ENCODE measurements at regions not wholly inside any gene's neighbourhood (a gene's known extent, or its start where the extent isn't known, plus 50 kb on each side); places are given as distances from the start of the nearest gene placed in this dataset.
A peak's percentile ranks its signal among the peaks of the same experiment; 100 is the strongest.

DNA sequence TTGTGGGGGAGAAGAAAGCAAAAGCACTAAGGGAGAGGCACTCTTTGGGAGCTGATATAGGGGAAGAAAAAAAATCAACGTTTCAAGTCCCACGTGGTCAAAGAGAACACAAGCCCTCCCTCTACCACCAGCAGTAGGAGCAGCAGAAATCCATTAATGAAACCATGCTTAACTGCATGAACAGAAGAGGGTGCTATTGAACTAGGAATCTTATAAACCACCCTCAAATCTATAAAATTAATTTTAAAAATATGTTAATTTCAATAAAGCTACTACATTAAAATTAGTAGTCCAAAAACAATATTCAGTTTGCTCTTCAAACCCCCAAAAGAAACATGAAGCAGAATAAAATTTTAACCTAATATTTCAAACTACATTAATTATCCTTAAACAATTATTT is 147.8 kb downstream of the TMEM18 start:
- Mint-ChIP-seq H3K4me1 (no peaks in the 10 kb centered on the region), H3K27me3 (peaks cover 4% of the 10 kb centered on the region), H3K9me3 (peaks cover 4% of the 10 kb centered on the region), H3K4me3 (no peak overlapping the region), H3K36me3 (peaks cover 3% of the 10 kb centered on the region), H3K27ac (no peak overlapping the region)
- DNase-seq (ENCODE audit: low spot score in 2 of 2) (peak in 1 of 2 donors; percentile 9), ATAC-seq (ENCODE audit: low read depth) (peak; percentile 78)

DNA sequence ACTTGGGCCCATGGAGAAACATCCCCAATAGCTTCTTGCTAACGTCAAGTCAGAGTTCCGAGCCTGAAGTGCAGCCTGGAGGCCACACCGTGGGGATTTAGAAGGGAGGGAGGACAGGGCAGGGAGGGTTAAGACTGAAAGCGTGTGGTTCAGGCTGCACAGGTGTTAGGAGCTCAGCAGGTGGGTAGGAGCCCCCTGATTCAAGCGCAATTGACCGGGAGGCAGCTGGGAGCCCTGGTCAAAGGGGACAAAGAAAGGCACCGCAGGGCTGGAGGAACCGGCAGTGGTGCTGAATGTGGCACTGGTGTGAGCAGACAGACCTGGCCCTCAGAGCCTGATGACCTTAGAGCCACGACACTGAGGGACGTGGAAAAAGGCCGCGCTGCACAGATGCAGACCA is 149.6 kb downstream of the TMEM18 start:
- H3K4me1 Mint-ChIP-seq, result no peaks in the 10 kb centered on the region
- peaks cover 4% of the 10 kb centered on the region for H3K9me3 Mint-ChIP-seq
- H3K27ac Mint-ChIP-seq, result no peak overlapping the region
- H3K36me3 Mint-ChIP-seq, result peaks cover 3% of the 10 kb centered on the region
- DNase-seq (ENCODE audit: low spot score in 2 of 2) (no peak), ATAC-seq (ENCODE audit: low read depth) (no peak)
- peaks cover 6% of the 10 kb centered on the region for H3K27me3 Mint-ChIP-seq
- H3K4me3 Mint-ChIP-seq, result no peak overlapping the region

DNA sequence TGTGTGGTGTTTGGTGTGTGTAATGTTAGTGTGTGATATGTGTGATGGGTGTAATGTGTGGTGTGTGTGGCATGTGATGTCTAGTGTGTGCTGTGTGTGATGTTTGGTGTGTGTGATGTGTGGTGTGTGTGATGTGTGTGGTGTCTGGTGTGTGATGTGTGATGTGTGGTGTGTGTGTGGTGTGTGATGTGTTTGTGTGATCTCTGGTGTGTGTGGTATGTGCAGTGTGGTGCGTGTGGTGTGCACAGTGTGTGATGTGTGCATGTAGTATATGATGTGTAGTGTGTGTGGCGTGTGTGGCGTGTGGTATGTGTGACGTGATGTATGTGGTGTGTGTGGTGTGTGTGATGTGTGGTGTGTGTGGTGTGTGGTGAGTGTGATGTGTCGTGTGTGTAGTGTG is 150.3 kb downstream of the TMEM18 start:
- Mint-ChIP-seq H3K27me3 (peaks cover 9% of the 10 kb centered on the region), H3K36me3 (peaks cover 2% of the 10 kb centered on the region), H3K27ac (no peak overlapping the region), H3K9me3 (peaks cover 3% of the 10 kb centered on the region), H3K4me3 (no peak overlapping the region), H3K4me1 (no peaks in the 10 kb centered on the region)
- ATAC-seq (ENCODE audit: low read depth) (no peak), DNase-seq (ENCODE audit: low spot score in 2 of 2) (no peak)

DNA sequence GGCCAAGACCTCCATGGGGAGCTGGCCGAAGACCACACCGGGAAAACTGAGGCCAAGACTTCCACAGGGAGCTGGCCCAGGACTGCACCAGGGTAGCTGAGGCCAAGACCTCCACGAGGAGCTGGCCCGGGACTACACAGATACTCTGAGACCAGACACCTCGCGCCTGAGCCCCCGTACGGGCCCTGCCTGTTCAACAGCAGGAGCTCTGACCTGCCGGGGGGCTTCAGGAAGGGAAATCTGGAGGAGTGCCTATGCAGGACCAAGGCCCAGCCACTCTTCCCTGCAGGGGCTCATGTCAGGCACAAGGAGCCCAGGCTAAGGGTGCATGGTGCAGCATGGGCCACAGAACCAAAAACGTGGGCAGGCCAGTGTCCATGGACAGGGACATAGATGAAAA is 151.6 kb downstream of the TMEM18 start:
- H3K9me3 Mint-ChIP-seq, result peaks cover 2% of the 10 kb centered on the region
- peaks cover 9% of the 10 kb centered on the region for H3K27me3 Mint-ChIP-seq
- H3K4me3 Mint-ChIP-seq, result no peak overlapping the region
- no peak overlapping the region for H3K27ac Mint-ChIP-seq
- ATAC-seq (ENCODE audit: low read depth) (no peak), DNase-seq (ENCODE audit: low spot score in 2 of 2) (no peak)
- no peaks in the 10 kb centered on the region for H3K4me1 Mint-ChIP-seq
- peaks cover 2% of the 10 kb centered on the region for H3K36me3 Mint-ChIP-seq

DNA sequence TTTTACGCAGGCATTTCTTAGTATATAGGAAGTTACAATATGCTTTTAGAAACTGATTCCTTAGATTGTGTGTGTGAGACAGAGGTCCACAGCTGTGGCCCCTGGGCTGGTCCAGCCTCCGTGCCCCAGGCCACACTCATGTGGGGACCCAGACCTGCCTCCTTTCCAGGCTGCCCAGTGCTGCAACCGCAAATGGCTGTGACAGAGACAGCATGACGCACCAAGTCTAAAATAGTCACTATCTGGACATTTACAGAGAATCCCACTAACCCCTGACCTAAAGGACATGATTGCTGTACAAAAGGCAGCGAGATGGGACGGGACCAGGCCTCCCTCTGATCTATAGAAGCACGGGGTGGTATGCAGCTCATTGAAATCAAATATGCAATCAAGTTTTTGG is 152.2 kb downstream of the TMEM18 start:
- H3K4me3 Mint-ChIP-seq, result no peak overlapping the region
- peaks cover 4% of the 10 kb centered on the region for H3K9me3 Mint-ChIP-seq
- H3K36me3 Mint-ChIP-seq, result peaks cover 2% of the 10 kb centered on the region
- peaks cover 12% of the 10 kb centered on the region for H3K27me3 Mint-ChIP-seq
- DNase-seq (ENCODE audit: low spot score in 2 of 2) (no peak), ATAC-seq (ENCODE audit: low read depth) (no peak)
- H3K4me1 Mint-ChIP-seq, result no peaks in the 10 kb centered on the region
- H3K27ac Mint-ChIP-seq, result no peak overlapping the region

DNA sequence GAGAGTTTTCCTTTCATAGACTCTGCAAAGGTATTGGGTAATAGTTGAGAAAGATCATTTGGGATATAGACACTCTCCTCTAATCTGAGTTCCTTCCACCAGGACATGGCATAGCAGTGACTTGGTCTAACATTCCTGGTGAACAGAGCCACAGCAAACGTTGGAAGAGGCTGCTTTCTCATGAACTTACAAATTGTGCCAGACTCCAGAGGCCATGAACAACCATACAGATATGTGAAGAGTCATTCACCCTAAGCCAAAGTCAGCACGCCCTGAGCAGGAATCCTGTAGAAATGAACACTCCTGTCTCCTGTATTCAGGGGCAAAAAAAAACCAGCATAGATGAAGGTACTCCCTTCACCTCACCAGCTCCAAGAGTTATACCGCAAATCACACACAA is 152.8 kb downstream of the TMEM18 start:
- no peaks in the 10 kb centered on the region for H3K4me1 Mint-ChIP-seq
- H3K9me3 Mint-ChIP-seq, result peaks cover 2% of the 10 kb centered on the region
- peaks cover 9% of the 10 kb centered on the region for H3K27me3 Mint-ChIP-seq
- no peaks in the 10 kb centered on the region for H3K36me3 Mint-ChIP-seq
- DNase-seq (ENCODE audit: low spot score in 2 of 2), result no peak
- no peak for ATAC-seq (ENCODE audit: low read depth)
- H3K27ac Mint-ChIP-seq, result no peak overlapping the region
- no peak overlapping the region for H3K4me3 Mint-ChIP-seq

DNA sequence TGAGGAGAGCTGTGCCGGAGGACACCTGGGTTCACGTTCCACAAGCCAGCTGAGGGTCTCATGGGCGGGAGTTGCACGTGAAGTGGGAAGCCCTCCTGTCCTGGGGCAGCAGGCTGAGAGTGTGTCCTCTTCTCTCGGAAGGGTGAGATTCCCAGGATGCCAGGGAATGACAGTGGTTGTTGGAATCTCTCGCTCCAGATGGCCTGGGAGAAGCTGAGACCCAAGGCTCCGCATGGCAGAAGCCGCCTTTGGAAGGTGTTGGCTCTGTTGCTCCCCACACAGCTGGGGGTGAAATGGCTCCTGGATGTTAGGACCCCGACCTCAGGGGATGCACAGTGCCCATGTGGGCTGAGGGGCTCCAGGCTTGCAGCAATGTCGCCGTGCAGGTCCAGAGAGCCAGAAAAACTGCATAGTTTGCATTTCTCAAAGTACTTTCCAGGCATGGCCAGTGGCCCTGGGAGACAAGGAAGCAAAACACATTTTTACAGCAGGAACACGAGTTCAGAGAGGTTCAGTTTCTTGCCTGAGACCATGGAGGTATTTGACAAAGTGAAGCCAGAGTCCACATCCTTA is 153.4 kb downstream of the TMEM18 start:
- no peak for DNase-seq (ENCODE audit: low spot score in 2 of 2)
- no peak overlapping the region for H3K27ac Mint-ChIP-seq
- peaks cover 2% of the 10 kb centered on the region for H3K9me3 Mint-ChIP-seq
- no peaks in the 10 kb centered on the region for H3K36me3 Mint-ChIP-seq
- H3K4me3 Mint-ChIP-seq, result no peak overlapping the region
- H3K27me3 Mint-ChIP-seq, result peaks cover 11% of the 10 kb centered on the region
- ATAC-seq (ENCODE audit: low read depth), result no peak
- peaks cover 2% of the 10 kb centered on the region for H3K4me1 Mint-ChIP-seq

DNA sequence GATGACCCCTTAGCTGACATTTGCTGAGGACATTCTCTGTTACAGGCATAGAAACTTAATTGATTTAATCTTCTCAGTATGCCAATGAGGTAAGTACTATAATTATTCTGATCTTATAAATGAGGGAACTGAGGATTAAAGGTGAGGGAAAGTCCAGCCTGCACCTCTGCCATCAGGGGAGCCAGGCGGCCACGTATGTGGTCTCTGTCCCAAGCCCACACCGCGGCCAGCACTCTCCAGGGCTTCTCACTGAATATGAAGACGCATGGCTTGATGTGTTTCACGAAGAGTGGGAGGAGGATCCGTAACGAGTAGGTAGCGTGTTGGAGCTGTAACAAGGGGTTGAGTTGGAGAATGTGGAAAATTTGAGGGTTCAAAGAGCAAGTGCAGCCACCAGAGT is 154.4 kb downstream of the TMEM18 start:
- peaks cover 4% of the 10 kb centered on the region for H3K4me1 Mint-ChIP-seq
- H3K27ac Mint-ChIP-seq, result no peak overlapping the region
- no peak overlapping the region for H3K4me3 Mint-ChIP-seq
- no peaks in the 10 kb centered on the region for H3K36me3 Mint-ChIP-seq
- no peak for ATAC-seq (ENCODE audit: low read depth)
- H3K27me3 Mint-ChIP-seq, result peaks cover 13% of the 10 kb centered on the region
- no peak for DNase-seq (ENCODE audit: low spot score in 2 of 2)
- peaks cover 2% of the 10 kb centered on the region for H3K9me3 Mint-ChIP-seq

DNA sequence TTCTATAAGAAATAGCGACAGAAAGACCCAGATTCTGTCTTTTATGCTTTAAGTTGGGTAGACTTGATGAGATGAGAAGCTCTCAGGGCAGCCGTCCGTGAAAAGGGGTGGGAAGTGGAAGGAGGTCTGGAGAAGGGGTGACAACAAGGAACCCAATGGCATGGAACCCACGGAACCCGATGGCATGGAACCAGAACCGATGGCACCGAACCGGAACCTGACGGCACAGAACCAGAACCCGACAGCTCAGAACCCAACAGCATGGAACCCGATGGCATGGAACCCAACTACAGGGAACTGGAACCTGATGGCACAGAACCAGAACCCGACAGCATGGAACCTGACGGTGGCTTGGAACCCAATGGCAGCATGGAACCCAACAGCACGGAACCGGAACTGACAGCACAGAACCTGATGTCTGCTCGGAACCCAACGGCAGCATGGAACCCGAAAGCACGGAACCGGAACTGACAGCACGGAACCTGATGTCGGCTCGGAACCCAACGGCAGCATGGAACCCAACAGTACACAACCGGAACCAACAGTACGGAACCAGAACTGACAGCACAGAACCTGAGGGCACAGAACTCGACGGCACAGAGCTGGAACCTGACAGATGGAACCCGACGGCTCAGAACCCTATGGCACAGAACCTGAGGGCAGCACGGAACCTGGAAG is 155.2 kb downstream of the TMEM18 start:
- H3K4me3 Mint-ChIP-seq, result no peak overlapping the region
- H3K9me3 Mint-ChIP-seq, result peaks cover 2% of the 10 kb centered on the region
- peaks cover 13% of the 10 kb centered on the region for H3K27me3 Mint-ChIP-seq

DNA sequence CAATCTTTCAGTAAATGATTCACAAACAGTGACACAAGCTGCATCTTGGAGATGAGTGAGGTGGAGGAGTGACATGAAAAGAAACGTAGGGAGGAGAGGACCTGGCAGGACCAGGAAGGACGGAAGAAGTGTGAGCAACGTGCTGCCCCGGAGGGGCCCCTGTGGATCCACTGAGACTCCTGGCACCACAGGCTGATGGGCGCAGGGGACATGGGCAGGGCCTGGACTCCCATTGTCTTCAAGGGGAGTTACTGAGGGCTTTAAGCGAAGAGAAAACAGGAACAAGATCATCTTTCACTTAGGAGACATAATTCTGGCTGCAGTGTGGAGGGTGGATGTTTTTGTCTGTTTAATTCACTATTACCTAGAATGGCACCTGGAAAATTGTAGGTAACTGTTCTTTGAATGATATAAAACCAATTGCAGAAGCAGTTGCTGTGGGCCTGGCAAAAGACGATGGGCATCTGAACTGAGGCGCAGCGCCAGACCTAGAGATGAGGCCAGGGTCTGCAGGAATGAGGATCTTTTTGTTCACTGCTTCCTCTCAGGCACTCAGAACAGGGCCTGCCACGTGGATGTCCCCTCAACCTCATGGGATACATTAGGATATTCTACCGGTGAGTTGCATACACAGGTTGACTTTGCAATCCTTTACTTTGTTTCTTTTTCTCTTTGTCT is 156.4 kb downstream of the TMEM18 start:
- Mint-ChIP-seq H3K36me3 (no peaks in the 10 kb centered on the region), H3K27ac (no peak overlapping the region), H3K27me3 (peaks cover 13% of the 10 kb centered on the region), H3K9me3 (peaks cover 2% of the 10 kb centered on the region), H3K4me1 (peaks cover 4% of the 10 kb centered on the region), H3K4me3 (no peak overlapping the region)
- no peak for DNase-seq (ENCODE audit: low spot score in 2 of 2)
- no peak for ATAC-seq (ENCODE audit: low read depth)

More for the DNA sequence above, 155.2 kb downstream of the TMEM18 start:
- Mint-ChIP-seq H3K36me3 (no peaks in the 10 kb centered on the region), H3K4me1 (peaks cover 4% of the 10 kb centered on the region), H3K27ac (no peak overlapping the region)
- no peak for ATAC-seq (ENCODE audit: low read depth)
- no peak for DNase-seq (ENCODE audit: low spot score in 2 of 2)

DNA sequence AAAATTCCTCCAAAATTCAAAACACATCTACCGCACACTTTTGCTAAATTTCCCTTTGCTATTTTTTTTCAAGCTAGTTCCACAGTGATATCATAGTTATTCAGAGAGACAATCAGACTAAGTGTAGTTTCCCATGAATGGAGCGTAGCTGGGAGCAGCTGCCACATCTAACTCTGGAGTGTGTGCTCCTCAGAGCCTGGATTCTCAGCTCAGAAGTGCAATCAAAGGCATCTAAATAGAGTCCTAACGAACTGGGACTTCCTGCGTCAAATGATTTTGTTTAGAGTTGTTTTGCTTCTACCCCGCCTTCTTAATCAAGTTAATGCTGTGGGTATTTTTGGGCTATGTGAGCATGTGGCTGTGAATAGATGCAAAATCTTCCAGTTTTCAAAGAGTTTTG is 160.3 kb downstream of the TMEM18 start:
- peaks cover 2% of the 10 kb centered on the region for H3K9me3 Mint-ChIP-seq

DNA sequence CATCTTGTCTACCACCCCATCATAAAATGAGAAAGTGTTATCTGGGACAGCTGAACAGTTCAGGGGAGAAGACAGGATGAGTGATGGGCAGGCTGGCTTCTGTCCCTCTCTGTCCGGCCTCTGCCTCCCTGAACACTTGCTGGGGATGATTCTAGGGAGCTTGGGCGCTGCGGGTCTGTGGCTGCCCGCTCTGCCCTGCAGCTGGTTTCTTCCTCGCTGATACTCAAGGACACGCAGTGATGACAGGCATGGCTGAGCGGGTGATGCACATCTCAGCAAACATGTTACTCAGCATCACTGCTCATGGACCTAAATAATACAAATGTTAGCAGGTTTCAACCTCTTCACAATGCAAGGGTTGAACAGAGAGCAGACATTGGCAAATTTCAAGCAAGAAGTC is 161.1 kb downstream of the TMEM18 start:
- peaks cover 2% of the 10 kb centered on the region for H3K9me3 Mint-ChIP-seq
- DNase-seq (ENCODE audit: low spot score in 2 of 2) (no peak), ATAC-seq (ENCODE audit: low read depth) (no peak)
- no peak overlapping the region for H3K4me3 Mint-ChIP-seq
- peaks cover 8% of the 10 kb centered on the region for H3K27me3 Mint-ChIP-seq
- no peaks in the 10 kb centered on the region for H3K36me3 Mint-ChIP-seq
- H3K4me1 Mint-ChIP-seq, result peaks cover 4% of the 10 kb centered on the region
- no peak overlapping the region for H3K27ac Mint-ChIP-seq

More for the DNA sequence above, 160.3 kb downstream of the TMEM18 start:
- ATAC-seq (ENCODE audit: low read depth) (no peak), DNase-seq (ENCODE audit: low spot score in 2 of 2) (no peak)
- Mint-ChIP-seq H3K36me3 (no peaks in the 10 kb centered on the region), H3K27ac (no peak overlapping the region), H3K4me1 (peaks cover 4% of the 10 kb centered on the region), H3K4me3 (no peak overlapping the region), H3K27me3 (peaks cover 6% of the 10 kb centered on the region)

DNA sequence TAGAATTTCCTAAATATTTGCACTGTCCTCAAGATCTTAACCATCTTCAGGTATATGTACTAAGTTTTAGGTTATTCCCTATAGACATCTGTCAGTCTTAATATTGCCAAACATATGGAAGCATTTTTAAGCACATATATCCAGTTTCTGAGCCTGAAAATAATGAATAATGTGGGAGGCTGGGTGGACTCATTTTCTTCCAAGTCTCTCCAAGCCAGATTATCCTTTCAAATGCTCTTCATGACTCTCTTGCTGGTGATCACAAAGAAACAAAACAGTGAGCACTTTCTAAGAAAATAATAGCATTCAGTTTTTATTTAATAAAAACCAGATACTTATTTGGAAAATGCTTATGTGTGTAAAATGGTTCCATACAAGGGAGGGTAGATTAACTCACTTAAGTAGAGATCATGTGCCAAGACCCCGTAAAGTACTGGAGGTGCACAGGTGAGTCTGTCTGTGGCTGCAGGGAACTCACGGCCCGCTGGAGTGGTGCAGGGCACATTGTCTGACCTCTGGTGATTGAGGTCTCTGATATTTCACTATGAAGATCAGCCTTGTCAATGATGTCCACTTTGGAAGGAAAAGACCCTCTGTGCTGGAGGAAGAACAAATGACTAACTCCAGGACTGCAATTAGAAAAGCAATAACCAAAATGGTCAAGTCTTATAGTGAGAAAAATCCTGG is 161.6 kb downstream of the TMEM18 start:
- ATAC-seq (ENCODE audit: low read depth), result no peak
- no peak for DNase-seq (ENCODE audit: low spot score in 2 of 2)
- no peak overlapping the region for H3K4me3 Mint-ChIP-seq
- no peak overlapping the region for H3K27ac Mint-ChIP-seq
- no peaks in the 10 kb centered on the region for H3K36me3 Mint-ChIP-seq
- H3K4me1 Mint-ChIP-seq, result peaks cover 4% of the 10 kb centered on the region
- H3K27me3 Mint-ChIP-seq, result peaks cover 8% of the 10 kb centered on the region
- peaks cover 5% of the 10 kb centered on the region for H3K9me3 Mint-ChIP-seq

DNA sequence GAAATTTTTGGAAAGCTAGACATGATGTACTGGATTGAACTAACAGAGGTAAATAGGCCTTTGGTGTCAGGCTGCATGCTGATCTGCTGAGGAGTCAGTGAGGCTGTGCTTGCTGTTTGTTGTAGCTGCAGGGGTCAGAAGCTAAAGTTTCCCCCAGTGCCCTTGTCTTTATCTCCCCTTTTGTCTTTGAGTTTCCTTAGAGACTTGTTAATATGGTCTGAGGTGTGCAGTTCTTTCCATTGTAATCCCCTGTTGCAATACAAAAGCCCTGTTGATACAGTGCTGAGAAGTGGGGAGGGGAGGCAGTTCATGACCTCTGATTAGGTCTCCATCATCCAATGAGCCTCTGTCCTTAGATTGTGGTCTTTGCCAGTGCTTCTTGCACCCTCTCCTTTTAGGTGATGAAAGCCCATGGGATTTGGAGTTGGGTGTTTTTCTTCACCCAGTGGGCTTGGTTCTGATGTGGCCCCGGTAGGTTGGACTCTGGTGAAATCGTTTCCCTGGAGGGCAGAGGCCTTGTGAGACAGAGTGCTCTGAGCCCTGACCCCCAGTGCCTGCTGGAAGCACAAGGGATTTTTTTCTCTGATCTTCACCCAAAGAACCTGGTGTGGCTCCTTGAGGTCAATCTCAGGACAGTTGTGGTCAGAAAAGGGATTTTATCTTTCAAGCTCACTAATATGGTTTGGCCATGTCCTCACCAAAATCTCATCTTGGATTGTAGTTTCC is 163.1 kb downstream of the TMEM18 start:
- Mint-ChIP-seq H3K27me3 (peaks cover 5% of the 10 kb centered on the region), H3K36me3 (no peaks in the 10 kb centered on the region), H3K4me3 (no peak overlapping the region), H3K9me3 (peaks cover 3% of the 10 kb centered on the region), H3K4me1 (peaks cover 4% of the 10 kb centered on the region), H3K27ac (no peak overlapping the region)
- DNase-seq (ENCODE audit: low spot score in 2 of 2) (no peak), ATAC-seq (ENCODE audit: low read depth) (no peak)
